ENCODE measurements at regions not wholly inside any gene's neighbourhood (a gene's known extent, or its start where the extent isn't known, plus 50 kb on each side); places are given as distances from the start of the nearest gene placed in this dataset.

- DNase-seq, result no peak
Observed at GRCh38 chr1:58893257-58893869, 109.5 kb upstream of the JUN start.

- DNase-seq, result peak; percentile 51
Observed at GRCh38 chr1:58895082-58895481, 111.2 kb upstream of the JUN start.

DNA sequence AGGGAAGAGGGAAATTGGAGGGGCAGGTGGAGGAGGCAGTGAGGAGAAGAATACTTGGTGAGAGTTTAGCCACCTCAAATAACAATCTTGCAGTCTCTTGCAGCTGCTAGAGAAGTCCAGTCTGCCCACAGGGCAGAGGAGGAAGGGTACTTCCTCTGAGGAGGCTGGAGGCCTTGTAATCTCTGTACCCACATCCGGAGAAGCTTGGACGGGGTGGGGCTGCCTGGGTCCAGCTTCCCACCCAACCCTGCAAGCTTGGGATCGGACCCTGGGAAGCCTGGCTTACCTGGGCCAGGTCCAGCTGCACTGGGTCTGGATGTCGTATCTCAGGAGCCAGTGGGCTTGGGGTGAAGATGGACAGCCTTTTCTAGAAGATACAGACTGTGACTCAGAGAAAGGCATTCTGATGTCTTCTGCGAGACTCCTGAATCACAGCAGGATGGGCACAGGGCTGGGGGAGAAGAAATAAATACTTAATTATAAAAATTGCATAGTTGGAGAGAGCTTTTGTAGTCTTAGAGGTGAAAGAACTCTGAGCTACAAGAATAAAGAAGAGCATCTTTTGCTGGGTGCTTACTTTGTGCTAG, 111.8 kb upstream of the JUN start:
- DNase-seq, result no peak

DNA sequence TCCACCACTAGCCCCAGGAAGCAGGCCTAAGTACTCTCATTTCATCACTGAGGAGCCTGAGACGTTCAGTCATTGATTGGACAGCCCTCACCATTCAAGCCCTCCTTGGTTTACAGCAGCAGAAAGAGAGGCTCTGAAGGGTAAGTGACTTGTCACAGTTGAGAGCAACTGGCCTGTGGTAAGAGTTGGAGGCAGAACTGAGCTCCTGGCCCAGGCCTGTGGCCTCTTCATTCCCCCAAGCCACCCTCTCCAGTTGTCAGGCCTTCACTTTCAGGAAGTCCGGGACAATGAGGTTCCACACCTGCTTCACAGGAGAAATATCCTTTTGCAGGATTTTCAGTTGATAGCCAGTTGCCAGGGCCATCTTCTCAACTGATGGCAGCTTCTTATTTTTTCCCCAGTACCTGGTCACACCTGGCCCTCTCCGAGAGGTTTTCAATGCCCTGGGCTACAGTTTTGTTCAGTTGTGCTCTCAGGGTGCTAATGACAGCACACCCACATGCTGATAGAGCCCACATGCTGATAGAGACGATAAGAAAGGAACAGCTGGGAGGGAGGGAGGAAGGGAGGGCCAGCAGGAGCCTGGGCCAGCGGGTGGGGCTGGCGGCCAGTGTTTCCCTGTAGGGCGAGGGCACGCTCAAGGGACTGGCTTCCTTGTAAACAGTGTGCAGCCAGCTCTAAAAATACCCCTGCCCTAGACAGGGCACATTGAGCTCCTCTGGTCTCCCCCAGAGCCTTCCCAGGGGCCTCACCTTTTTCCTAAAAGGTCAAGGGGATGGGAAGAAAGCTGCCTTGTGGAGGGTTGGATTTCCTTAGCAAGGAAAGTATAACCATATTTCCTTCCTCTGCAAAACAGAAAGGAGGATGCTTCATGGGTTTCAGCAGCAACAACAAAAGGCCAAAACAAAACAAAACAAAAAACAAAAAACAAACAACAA, 112.7 kb upstream of the JUN start:
- no peak for DNase-seq

DNA sequence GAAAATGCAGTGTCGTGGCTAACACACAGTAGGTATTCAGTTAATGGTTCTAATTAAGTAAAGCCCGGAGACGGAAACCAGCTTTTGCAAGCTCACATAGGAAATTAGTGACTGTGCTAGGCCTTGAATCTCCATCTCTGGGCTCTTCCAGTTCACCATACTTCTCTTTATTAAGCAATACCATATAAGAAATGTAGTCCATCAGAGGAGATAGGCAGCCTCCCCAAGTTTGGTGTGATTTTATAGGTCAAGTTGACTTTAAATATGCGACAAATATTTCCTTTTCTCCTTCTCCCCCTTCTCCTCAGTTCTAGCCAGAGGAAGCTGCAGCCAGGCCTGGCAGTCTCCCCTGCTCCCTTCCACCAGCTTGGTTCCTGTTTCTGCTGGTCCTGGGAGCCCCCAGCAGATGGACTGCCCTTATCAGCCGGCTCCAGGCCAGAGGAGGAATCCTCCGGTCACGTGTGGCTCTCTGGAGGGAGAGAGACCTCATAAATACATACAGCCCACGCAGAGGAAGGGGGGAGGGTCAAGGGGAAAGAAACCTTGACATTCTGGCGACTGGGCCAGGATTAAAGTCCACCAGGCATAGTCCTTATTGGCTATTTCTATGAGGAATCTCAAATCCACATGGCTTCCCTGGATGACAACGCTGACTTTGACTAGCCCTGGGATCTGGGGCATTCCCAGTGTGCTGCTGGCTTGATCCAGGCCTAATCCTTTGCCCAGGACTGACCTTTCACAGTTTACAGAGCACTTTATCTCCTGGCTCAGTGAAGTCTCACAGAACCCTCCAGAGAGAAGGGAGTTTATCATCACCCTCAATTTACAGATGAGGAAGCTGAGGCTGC, 115.1 kb upstream of the JUN start:
- DNase-seq, result no peak

DNA sequence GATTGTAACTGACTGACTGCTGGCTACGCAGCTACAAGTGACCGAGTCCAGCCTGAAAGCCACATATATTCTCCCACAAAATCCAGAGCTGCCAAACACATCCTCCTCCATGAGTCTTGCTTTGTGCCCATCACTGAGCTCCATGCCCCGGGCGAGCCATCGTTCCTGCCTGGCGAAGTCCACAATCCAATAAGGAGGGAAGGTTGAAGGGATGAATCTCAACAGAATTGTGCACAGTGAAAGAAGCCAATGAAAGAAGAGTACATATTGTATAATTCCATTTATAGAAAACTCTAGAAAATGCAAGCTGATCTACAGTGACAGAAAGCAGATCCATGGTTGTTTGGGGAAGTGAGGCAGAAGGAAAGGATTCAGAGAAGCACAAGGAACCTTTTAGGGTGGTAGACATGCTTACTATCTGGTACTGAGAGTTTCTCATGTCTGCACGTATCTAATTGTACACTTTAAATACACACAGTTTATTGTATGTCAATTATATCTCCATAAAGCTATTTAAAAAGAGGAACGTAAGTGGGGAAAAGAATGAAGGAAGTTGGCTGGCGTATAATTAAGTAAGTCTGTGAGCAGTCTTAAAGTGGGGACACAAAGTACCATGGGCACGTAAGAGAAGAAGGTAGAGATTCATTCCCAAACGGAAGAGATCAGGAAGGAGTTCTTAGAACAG, 115.9 kb upstream of the JUN start:
- no peak for DNase-seq

DNA sequence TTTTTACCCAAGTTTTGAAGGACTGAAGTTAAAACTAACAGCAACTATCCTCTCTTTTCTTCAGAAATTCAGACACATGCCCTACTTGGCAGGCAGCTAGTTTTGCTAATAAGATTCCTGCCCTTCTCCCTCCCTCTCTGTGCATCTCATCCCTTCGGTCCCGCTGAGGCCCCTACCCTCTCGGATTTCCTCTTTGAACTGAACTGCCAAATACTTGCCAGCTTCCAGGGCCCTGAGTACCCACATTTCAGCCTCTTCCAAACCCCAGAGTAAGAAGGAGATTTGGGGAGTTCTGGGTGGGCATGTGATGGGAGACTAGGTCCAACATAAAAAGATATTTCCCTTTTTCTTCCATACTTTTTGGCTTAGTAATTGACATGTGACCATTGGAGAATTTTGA, 116.5 kb upstream of the JUN start:
- DNase-seq, result no peak

DNA sequence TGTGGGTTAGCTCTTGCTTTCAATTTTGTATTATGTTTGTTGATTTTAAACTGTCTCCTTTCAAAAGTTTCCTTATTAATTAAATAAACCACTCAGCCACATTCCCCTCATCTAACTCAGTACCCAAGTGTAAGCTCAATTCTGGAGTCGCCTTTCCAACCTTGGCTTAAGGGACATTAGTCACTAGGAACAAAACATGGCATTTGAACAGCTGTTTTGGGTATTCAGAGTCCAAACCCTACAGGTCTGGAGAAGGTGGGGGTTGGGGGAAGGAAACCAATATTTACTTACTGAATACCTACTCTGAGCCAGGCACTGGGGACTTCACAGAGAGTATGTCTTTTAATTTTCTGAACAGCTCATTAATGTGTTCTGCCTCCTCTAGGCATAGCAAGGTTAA, 117.2 kb upstream of the JUN start:
- DNase-seq, result no peak

DNA sequence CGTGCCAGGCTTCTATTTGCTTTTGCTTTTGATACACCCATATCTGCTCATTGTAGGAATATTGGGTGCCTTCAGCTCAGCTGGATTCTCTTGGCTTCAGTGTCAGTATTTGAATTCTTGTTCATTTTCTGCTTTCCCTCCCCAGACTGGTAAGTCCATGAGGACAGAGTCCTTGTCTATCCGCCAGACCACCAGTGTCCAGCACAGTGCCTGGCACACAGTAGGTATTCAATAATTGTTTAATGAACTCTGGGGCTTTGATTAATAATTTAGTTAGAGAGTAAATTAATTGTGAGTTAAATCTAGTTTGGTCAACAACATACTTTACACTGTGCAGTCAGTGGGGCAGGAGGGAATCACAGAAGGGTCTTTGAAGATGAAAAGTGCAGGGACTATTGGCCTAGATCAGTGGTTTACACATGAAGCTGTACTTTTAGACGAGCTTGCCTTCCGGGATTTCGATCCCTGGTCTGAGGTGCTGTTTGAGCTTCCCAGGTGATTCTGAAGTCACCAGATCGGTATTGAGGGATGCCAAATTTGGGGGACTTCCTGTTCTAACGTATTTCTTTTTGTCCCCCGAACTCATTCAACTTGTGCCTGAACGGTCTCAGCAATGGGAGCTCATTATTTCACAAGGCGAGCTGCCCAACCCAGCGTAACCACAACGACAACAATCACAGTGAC, 119.1 kb upstream of the JUN start:
- DNase-seq, result no peak

- DNase-seq, result peak; percentile 93
Observed at GRCh38 chr1:58903514-58904298, 119.9 kb upstream of the JUN start.

GRCh38 chr1:58904299-58905125, 120.7 kb upstream of the JUN start:
- no peak for DNase-seq

DNA sequence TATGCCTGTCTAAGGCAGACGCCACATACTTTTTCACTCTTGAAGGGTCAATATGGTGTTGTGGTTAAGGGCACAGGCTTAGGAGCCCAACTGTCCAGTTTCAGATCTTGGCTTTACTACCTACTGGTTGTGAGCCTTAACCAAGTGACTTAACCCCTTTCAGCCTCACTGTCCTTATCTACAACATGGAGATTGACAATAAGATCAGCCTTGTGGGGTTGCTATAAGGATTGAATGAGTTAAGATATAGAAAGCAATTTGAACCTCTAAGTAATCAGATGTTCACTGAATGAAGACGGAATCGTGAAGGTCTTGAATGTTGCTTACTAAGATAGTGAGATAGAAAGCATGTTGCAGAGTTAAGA, 121.3 kb upstream of the JUN start:
- no peak for DNase-seq

DNA sequence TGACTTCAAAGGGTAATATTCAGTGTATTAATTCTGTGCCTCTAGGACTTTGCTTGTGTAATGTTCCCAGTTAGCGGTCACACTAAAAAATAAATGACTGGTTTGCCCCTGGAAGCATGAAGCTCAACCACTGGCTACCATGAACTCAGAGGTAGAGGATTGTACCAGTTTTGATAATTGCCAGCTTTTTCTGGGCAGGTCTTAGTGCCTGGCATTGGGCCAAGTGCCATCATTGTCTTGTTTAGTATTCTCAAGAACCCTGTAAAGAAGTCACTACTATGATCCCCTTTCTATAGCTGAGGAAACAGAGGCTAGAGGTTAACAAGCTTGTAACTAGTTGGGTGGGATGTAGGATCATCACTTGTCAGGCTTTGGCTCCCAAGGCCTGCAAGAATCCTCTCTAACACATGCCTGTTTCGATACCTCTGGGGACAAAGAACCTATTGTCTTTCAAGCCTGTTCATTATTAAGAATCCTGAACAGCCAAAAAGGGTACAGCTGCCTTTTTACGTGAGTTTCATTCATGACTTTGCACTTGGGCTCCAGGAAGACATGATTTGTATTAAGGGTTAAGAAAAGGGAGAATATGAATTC, 121.9 kb upstream of the JUN start:
- DNase-seq, result no peak

DNA sequence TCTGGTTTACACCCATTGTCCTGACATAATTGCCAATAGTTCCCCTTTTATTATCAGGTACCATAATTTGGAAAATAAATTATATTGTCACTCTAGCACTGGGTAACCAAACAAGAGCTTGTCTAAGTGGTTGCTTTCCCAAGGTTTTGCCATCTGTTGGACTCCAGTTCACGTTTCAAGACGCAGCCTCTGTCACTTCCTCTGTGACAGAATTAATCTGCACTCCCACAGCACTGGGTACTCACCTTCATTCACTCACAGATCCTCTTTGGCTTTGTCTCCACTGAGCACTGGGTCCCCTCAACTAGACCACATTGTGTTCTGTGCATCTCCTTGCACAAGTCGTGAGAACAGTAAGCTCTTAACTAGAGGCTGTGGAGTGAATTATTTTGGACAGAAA, 123.6 kb upstream of the JUN start:
- DNase-seq, result no peak

DNA sequence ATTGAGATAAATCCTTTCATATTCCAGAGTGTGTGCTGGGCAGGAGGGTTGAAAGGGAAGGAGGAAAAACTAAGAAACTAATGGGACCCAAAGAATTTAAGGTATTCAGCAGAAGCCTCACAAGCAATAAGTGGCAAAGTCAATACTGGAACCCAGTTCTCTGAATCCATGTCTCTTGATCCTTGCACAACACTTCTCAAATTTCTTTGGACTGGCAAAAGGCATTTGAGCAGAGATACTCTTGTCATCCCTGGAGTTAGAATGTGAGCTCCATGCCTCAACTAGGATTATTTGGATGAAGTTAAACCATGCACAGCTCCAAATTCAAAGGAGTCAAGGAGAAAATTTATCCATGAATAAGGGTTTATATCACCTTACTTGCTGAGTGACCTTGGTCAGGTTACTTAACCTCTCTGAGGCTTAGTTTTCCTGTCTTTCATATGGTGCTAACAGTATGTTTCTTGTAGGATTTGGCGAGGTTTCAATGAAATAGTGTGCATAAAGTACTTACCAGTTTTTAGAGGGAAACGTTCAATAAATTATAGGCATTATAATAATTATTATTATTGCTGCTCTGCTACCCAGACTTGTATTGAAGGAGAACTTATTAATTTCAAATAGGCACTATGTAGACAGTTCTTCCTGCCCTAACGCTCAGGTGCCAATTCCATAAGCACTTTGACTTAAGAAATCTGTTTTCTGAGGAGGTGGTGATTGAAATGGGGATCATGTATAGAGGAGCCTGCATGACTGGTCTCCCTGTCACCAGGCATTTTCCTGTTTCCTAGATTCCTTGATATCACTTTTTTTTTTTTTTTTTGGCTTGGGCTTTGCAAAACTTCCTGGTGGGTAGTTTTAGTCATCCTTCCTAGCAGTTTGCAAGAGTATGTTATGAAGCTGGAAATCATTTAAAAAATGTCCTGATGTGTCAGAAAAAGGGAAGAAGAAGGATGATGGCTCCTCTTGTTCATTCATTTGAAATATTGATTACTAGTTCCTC, 125.0 kb upstream of the JUN start:
- no peak for DNase-seq

DNA sequence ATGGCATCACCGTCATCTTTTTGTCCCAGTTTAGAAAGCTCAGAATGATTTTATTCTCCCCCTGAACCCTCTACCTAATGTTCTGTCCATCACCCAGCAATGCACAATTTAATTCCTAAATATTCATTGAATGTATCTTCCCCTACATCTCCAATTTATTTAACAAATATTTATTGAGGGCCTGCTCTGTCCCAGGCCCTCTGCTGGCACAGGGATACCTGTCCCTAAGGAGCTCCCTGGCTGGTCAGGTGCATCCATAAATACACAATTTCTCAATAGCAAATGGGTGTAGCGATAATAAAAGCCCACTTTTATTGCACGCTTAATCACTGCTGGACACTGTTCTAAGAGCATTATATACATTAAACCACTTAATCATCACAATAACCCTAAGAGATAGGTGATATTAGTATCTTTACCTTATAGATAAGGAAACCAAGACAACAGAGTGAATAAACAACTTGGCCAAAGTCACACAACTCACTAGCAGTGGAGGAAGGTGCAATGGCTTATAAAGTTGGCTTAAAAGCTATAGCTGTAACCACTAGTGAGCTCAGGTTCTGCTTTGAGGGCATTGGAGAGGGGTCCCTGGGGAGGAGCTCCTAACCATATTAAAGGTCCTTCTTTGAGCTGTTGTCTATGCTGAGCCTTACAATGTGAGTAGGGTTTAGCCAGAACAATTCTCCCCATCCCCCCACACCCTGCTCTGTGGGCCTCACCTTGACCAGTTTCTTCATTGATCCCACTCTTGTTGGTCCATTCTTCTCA, 126.3 kb upstream of the JUN start:
- DNase-seq, result no peak

GRCh38 chr1:58911841-58912499, 128.1 kb upstream of the JUN start:
- no peak for DNase-seq

All from activated CD8-positive, alpha-beta memory T cell treated with anti-CD3 and anti-CD28 coated beads for 24 hours (primary cell).